ENCODE measurements at regions not wholly inside any gene's neighbourhood (a gene's known extent, or its start where the extent isn't known, plus 50 kb on each side); places are given as distances from the start of the nearest gene placed in this dataset.

- no peak for TF ChIP-seq CTCF (IDR thresholded peaks at IDR 0.05; ENCODE audit: low read depth, low read length, poor library complexity, severe bottlenecking)
- no peak for TF ChIP-seq EZH2phosphoT487 (IDR thresholded peaks at IDR 0.05; ENCODE audit: borderline replicate concordance, low read length)
These were observed 111.0 kb upstream of the TNRC6C start for GRCh38 chr17:77847221-77848085.
